H1 (cell line): ENCODE measurements at regions not wholly inside any gene's neighbourhood (a gene's known extent, or its start where the extent isn't known, plus 50 kb on each side); places are given as distances from the start of the nearest gene placed in this dataset.

Experiments used
- CTCF ChIA-PET: fragments of 300-600 bp; sonication (Branson Sonifier 250); formaldehyde crosslinking; loops from one replicate; lab custom pipeline; 2021; ENCODE audit not compliant: partially characterized antibody; lab: Charles Lee
- POLR2A ChIA-PET: fragments of 300-600 bp; sonication (Branson Sonifier 250); formaldehyde crosslinking; loops from one replicate; lab custom pipeline; 2021; ENCODE audit warnings: inconsistent platforms; ENCODE audit not compliant: partially characterized antibody; lab: Charles Lee
- DNase-seq, 2 experiments: peaks; one replicate each; pipeline versions ENCODE4 v3.0.0 to v3.0.0-alpha.2; 2010 to 2022; ENCODE audit warnings: low spot score in 2 of 2, low read depth in 1 of 2, mixed read lengths in 1 of 2
- FAIRE-seq: peaks from 2 replicates; lab custom pipeline; 2011; peaks lifted over from hg19 to GRCh38; lab: Jason Lieb, UNC
- H2AFZ ChIP-seq: 2 replicates; pipeline ENCODE4 v1.8.1; 2012; ENCODE audit warnings: low read length, inconsistent platforms
- H2AK5ac ChIP-seq: 2 replicates; pipeline ENCODE4 v1.6.1; 2013; ENCODE audit warnings: low read depth, low read length
- H2BK120ac ChIP-seq: replicated peaks from 2 replicates; pipeline ENCODE3; 2013; ENCODE audit warnings: low read depth, low read length, inconsistent platforms
- H2BK12ac ChIP-seq: 2 replicates; pipeline ENCODE4 v1.6.1; 2013; ENCODE audit warnings: low read depth, low read length
- H2BK15ac ChIP-seq: 2 replicates; pipeline ENCODE4 v1.6.1; 2013; ENCODE audit warnings: low read length
- H2BK20ac ChIP-seq: 2 replicates; pipeline ENCODE4 v1.6.1; 2013; ENCODE audit warnings: low read length
- H2BK5ac ChIP-seq: 2 replicates; pipeline ENCODE4 v1.6.1; 2013; ENCODE audit warnings: low read depth, low read length
- H3K14ac ChIP-seq: 2 replicates; pipeline ENCODE4 v1.6.1; 2013; ENCODE audit warnings: inconsistent platforms; ENCODE audit not compliant: insufficient read length
- H3K18ac ChIP-seq: 2 replicates; pipeline ENCODE4 v1.6.1; 2013; ENCODE audit warnings: low read length; ENCODE audit errors: extremely low read depth
- H3K23ac ChIP-seq: 2 replicates; pipeline ENCODE4 v1.6.1; 2013; ENCODE audit warnings: inconsistent platforms; ENCODE audit not compliant: insufficient read length
- H3K23me2 ChIP-seq: 2 replicates; pipeline ENCODE4 v1.6.1; 2013; ENCODE audit warnings: low read depth, low read length
- H3K27ac ChIP-seq: 2 replicates; pipeline ENCODE4 v1.6.1; 2011; ENCODE audit warnings: low read depth, low read length, inconsistent platforms
- H3K27me3 ChIP-seq, 4 experiments: replicated peaks in 1 of 4; 1 replicate in 1 of 4; 2 replicates in 3 of 4; pipeline versions ENCODE4 v1.6.1 to v1.8.1; 2011 to 2013; ENCODE audit warnings: low read length in 3 of 4, mild to moderate bottlenecking in 3 of 4, inconsistent platforms in 2 of 4, mixed read lengths in 2 of 4, moderate library complexity in 1 of 4; ENCODE audit not compliant: control insufficient read depth in 3 of 4, insufficient read depth in 3 of 4; ENCODE audit errors: extremely low read depth in 1 of 4
- H3K36me3 ChIP-seq, 4 experiments: 2 replicates each; pipeline versions ENCODE4 v1.6.1 to v1.8.1; 2011 to 2013; ENCODE audit warnings: mild to moderate bottlenecking in 4 of 4, low read length in 3 of 4, moderate library complexity in 2 of 4, control low read depth in 1 of 4, inconsistent platforms in 1 of 4; ENCODE audit not compliant: insufficient read depth in 4 of 4, control insufficient read depth in 2 of 4
- H3K4ac ChIP-seq: replicated peaks from 2 replicates; pipeline ENCODE3; 2013; ENCODE audit warnings: low read length, low read depth, mixed read lengths, inconsistent platforms; ENCODE audit not compliant: insufficient read length
- H3K4me1 ChIP-seq, 4 experiments: replicated peaks in 1 of 4; 1 replicate in 1 of 4; 2 replicates in 3 of 4; pipeline versions ENCODE4 v1.6.1 to v1.8.1; 2011 to 2013; ENCODE audit warnings: low read length in 3 of 4, inconsistent platforms in 2 of 4, mixed read lengths in 1 of 4; ENCODE audit not compliant: insufficient read depth in 4 of 4, control insufficient read depth in 3 of 4
- H3K4me2 ChIP-seq, 2 experiments: 2 replicates each; pipeline versions ENCODE4 v1.6.1 to v1.8.1; 2011 to 2013; ENCODE audit warnings: low read depth in 2 of 2, low read length in 2 of 2, control low read depth in 1 of 2, inconsistent platforms in 1 of 2, mild to moderate bottlenecking in 1 of 2; ENCODE audit not compliant: insufficient read depth in 1 of 2
- H3K4me3 ChIP-seq, 4 experiments: fragments of 200-600, 300-600 bp in 1 of 4; sonication (generic), shearing (Covaris generic), sonication (Bioruptor Twin) in 1 of 4; 2 replicates each; pipeline versions ENCODE4 v1.5.1 to v1.8.1; 2011 to 2016; ENCODE audit warnings: low read length in 4 of 4, low read depth in 3 of 4, control low read depth in 2 of 4, inconsistent platforms in 2 of 4, mild to moderate bottlenecking in 2 of 4, mixed read lengths in 1 of 4, moderate library complexity in 1 of 4; ENCODE audit not compliant: insufficient read depth in 2 of 4; ENCODE audit errors: extremely low read depth in 1 of 4
- H3K56ac ChIP-seq: replicated peaks from 2 replicates; pipeline ENCODE3; 2013; ENCODE audit warnings: low read depth, mild to moderate bottlenecking, mixed read lengths, low read length, inconsistent platforms; ENCODE audit not compliant: insufficient read length
- H3K79me1 ChIP-seq: 2 replicates; pipeline ENCODE4 v1.6.1; 2013; ENCODE audit warnings: low read depth, low read length, control low read depth
- H3K79me2 ChIP-seq, 2 experiments: 2 replicates each; pipeline versions ENCODE4 v1.6.1 to v1.8.1; 2012 to 2013; ENCODE audit warnings: low read length in 2 of 2, mild to moderate bottlenecking in 2 of 2, inconsistent platforms in 1 of 2; ENCODE audit not compliant: insufficient read depth in 2 of 2, control insufficient read depth in 1 of 2
- H3K9ac ChIP-seq, 4 experiments: replicated peaks in 1 of 4; 1 replicate in 1 of 4; 2 replicates in 3 of 4; pipeline versions ENCODE4 v1.6.1 to v1.8.1; 2011 to 2013; ENCODE audit warnings: low read depth in 3 of 4, low read length in 3 of 4, control low read depth in 2 of 4, mild to moderate bottlenecking in 2 of 4, moderate library complexity in 2 of 4, inconsistent platforms in 1 of 4; ENCODE audit errors: extremely low read depth in 1 of 4
- H3K9me3 ChIP-seq, 2 experiments: 2 replicates each; pipeline versions ENCODE4 v1.6.1 to v1.8.1; 2012 to 2013; ENCODE audit warnings: mild to moderate bottlenecking in 2 of 2, moderate library complexity in 2 of 2, control low read depth in 1 of 2, inconsistent platforms in 1 of 2, low read depth in 1 of 2, low read length in 1 of 2, mixed read lengths in 1 of 2; ENCODE audit not compliant: insufficient read depth in 2 of 2
- H4K20me1 ChIP-seq, 2 experiments: replicated peaks in 1 of 2; 2 replicates each; pipeline versions ENCODE3 to v1.8.1; 2011 to 2013; ENCODE audit warnings: inconsistent platforms in 2 of 2, low read length in 2 of 2, mild to moderate bottlenecking in 1 of 2; ENCODE audit not compliant: insufficient read depth in 2 of 2, control insufficient read depth in 1 of 2
- H4K5ac ChIP-seq: 2 replicates; pipeline ENCODE4 v1.6.1; 2013; ENCODE audit warnings: low read length, low read depth, mixed read lengths, inconsistent platforms; ENCODE audit not compliant: insufficient read length
- H4K8ac ChIP-seq: 2 replicates; pipeline ENCODE4 v1.8.0; 2013; ENCODE audit warnings: mild to moderate bottlenecking, moderate library complexity, low read length, inconsistent platforms; ENCODE audit not compliant: insufficient read depth; ENCODE audit errors: extremely low read depth
- H4K91ac ChIP-seq: replicated peaks from 2 replicates; pipeline ENCODE3; 2013; ENCODE audit warnings: low read length, mixed read lengths, inconsistent platforms; ENCODE audit not compliant: insufficient read length
- BRCA1 ChIP-seq: IDR thresholded peaks from 2 replicates; pipeline ENCODE4 v1.6.1; 2012; ENCODE audit warnings: low read depth, low read length, improper control_type of control experiment
- CBX5 ChIP-seq: fragments of 300-800, 300-1000 bp; sonication (generic); IDR thresholded peaks from 2 replicates; pipeline ENCODE4 v1.7.1; 2016; ENCODE audit warnings: antibody characterized with exemption, low read length, low read depth
- CEBPB ChIP-seq: IDR thresholded peaks from 2 replicates; pipeline ENCODE4 v1.6.1; 2012; ENCODE audit warnings: low read depth, low read length
- CTCF ChIP-seq, 3 experiments: IDR thresholded peaks; 1 replicate in 2 of 3; 2 replicates in 1 of 3; pipeline versions ENCODE4 v1.5.1 to v1.6.1; 2011; ENCODE audit warnings: low read length in 3 of 3, mild to moderate bottlenecking in 3 of 3, inconsistent platforms in 2 of 3, low read depth in 1 of 3, moderate library complexity in 1 of 3; ENCODE audit not compliant: insufficient read depth in 1 of 3; ENCODE audit errors: control extremely low read depth in 1 of 3
- E2F6 ChIP-seq: IDR thresholded peaks from 2 replicates; pipeline ENCODE4 v1.6.1; 2012; ENCODE audit warnings: inconsistent platforms
- FOSL1 ChIP-seq: IDR thresholded peaks from 2 replicates; pipeline ENCODE4 v1.6.1; 2011; ENCODE audit warnings: mild to moderate bottlenecking, low read depth, low read length, moderate library complexity; ENCODE audit not compliant: insufficient read depth
- JUN ChIP-seq: IDR thresholded peaks from 2 replicates; pipeline ENCODE4 v1.6.1; 2011; ENCODE audit warnings: low read depth, mild to moderate bottlenecking, improper control_type of control experiment, low read length
- NRF1 ChIP-seq: IDR thresholded peaks from 2 replicates; pipeline ENCODE4 v1.6.1; 2011; ENCODE audit warnings: mild to moderate bottlenecking, low read depth, low read length, improper control_type of control experiment
- PHF8 ChIP-seq: fragments of 200-600 bp; sonication (generic); conservative IDR thresholded peaks from 2 replicates; pipeline ENCODE4 v1.7.1; 2012; ENCODE audit warnings: low read depth, mild to moderate bottlenecking, inconsistent platforms, low read length, moderate library complexity
- POLR2A ChIP-seq, 2 experiments: IDR thresholded peaks; 1 replicate in 1 of 2; 2 replicates in 1 of 2; pipeline ENCODE4 v1.6.1; 2011; ENCODE audit warnings: low read depth in 2 of 2, low read length in 2 of 2, mild to moderate bottlenecking in 2 of 2; ENCODE audit errors: control extremely low read depth in 1 of 2
- POLR2AphosphoS5 ChIP-seq: IDR thresholded peaks from 2 replicates; pipeline ENCODE4 v1.6.1; 2011; ENCODE audit warnings: low read depth, low read length
- SIRT6 ChIP-seq: IDR thresholded peaks from one replicate; pipeline ENCODE4 v1.7.1; 2012; ENCODE audit warnings: low read length, inconsistent platforms
- SUZ12 ChIP-seq: fragments of 200-600 bp; sonication (generic); IDR thresholded peaks from 2 replicates; pipeline ENCODE4 v1.6.1; 2012; ENCODE audit warnings: mild to moderate bottlenecking, inconsistent platforms, low read length, moderate library complexity, mixed read lengths
- ZNF274 ChIP-seq: IDR thresholded peaks from 2 replicates; pipeline ENCODE4 v1.7.0; 2012; ENCODE audit warnings: low read length, borderline replicate concordance; ENCODE audit errors: extremely low read depth

- no peak overlapping the region for H3K4me2 ChIP-seq
- H3K27me3 ChIP-seq: no peaks in the 10 kb centered on the region
- no peak overlapping the region for H3K9ac ChIP-seq
- H4K5ac ChIP-seq: no peak overlapping the region
- H4K8ac ChIP-seq: no peak overlapping the region
- no peak overlapping the region for H3K4me3 ChIP-seq
- peaks cover 2 to 8% of the 10 kb centered on the region in 2 experiments; a peak in 3 of 4 replicates for H3K9me3 ChIP-seq
- no peak overlapping the region for H3K56ac ChIP-seq
- no peak overlapping the region for H2AK5ac ChIP-seq
- H4K20me1 ChIP-seq: no peaks in the 10 kb centered on the region
- DNase-seq: no peak
- no peak overlapping the region for H2BK15ac ChIP-seq
- H3K18ac ChIP-seq: no peak overlapping the region
- 0 out of 8 replicates have a peak, but pooled peaks cover 0 to under 1% (median 0%) of the 10 kb centered on the region in 4 experiments for H3K36me3 ChIP-seq
- H2AFZ ChIP-seq: no peak overlapping the region
- no peak overlapping the region for H2BK12ac ChIP-seq
- FAIRE-seq: no peak
- no peak overlapping the region for H3K23ac ChIP-seq
- H4K91ac ChIP-seq: no peak overlapping the region
- H3K27ac ChIP-seq: no peak overlapping the region
- ChIA-PET CTCF (interaction anchor here (1.1 kb wide), 1 partner anchor 11 kb away, joined by 3 read pairs; no protein-coding TSS in a partner anchor), POLR2A (no interaction called here)
- H3K79me2 ChIP-seq: no peaks in the 10 kb centered on the region
- H2BK20ac ChIP-seq: no peak overlapping the region
- no peaks in the 10 kb centered on the region for H3K79me1 ChIP-seq
- H3K14ac ChIP-seq: no peak overlapping the region
- H3K23me2 ChIP-seq: no peaks in the 10 kb centered on the region
- H3K4ac ChIP-seq: no peak overlapping the region
- H2BK5ac ChIP-seq: no peak overlapping the region
- H3K4me1 ChIP-seq: no peaks in the 10 kb centered on the region; a peak in 1 of 7 replicates
- no peak overlapping the region for H2BK120ac ChIP-seq
- TF ChIP-seq POLR2A (IDR thresholded peaks at IDR 0.05; ENCODE audit: control extremely low read depth in 1 of 2, low read depth in 2 of 2, low read length in 2 of 2) (no peak), SIRT6 (no peak), E2F6 (no peak), PHF8 (no peak), BRCA1 (no peak), ZNF274 (no peak), CTCF (IDR thresholded peaks at IDR 0.05; ENCODE audit: control extremely low read depth in 1 of 3, insufficient read depth in 1 of 3, low read depth in 1 of 3, low read length in 3 of 3) (no peak), JUN (no peak), CBX5 (no peak), FOSL1 (no peak), CEBPB (no peak), POLR2AphosphoS5 (no peak), SUZ12 (no peak), NRF1 (no peak)
Measured at GRCh38 chr1:106536741-106537140, 519.7 kb upstream of the PRMT6 start.
